ENCODE measurements at regions not wholly inside any gene's neighbourhood (a gene's known extent, or its start where the extent isn't known, plus 50 kb on each side); places are given as distances from the start of the nearest gene placed in this dataset.

DNA sequence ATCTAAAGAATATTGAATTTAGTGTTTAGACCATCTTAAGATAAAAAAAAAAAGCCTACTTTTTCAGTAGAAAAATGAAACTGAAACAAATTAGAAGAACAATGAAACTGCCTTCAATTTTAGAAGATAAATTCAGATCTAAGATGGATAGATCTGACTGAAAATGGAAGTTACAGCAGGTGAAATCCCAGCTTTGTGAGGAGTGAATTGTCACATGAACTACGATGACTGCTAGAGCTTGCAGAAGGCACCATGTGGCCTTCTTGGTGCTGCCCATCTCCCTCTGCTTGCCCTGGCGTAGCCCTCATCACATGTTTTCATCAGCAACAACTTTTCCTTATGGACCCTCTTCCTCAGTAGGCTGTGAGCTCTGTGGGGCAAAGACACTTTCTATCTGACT, 51.4 kb upstream of the EMCN start:
- no peaks in the 10 kb centered on the region for H3K4me1 ChIP-seq (ENCODE audit: control insufficient read depth in 1 of 2, insufficient read depth in 2 of 2, low read length in 2 of 2)
- no peak overlapping the region for H3K4me3 ChIP-seq (replicated peaks in 1 of 2; ENCODE audit: low read depth in 1 of 2, low read length in 2 of 2)
- H3K9me2 ChIP-seq (ENCODE audit: insufficient read depth) = no peaks in the 10 kb centered on the region
- H3K36me3 ChIP-seq (ENCODE audit: control insufficient read depth in 1 of 2, insufficient read depth in 2 of 2, low read length in 2 of 2) = no peaks in the 10 kb centered on the region
- DNase-seq (ENCODE audit: low read depth, low spot score) (no peak), ATAC-seq (no peak)
- H3K4me2 ChIP-seq (ENCODE audit: low read length) = no peak overlapping the region
- no peaks in the 10 kb centered on the region for H3K9me3 ChIP-seq (ENCODE audit: control insufficient read depth in 1 of 2, insufficient read depth in 1 of 2, low read depth in 1 of 2, low read length in 2 of 2)
- no peak overlapping the region for H2AFZ ChIP-seq (ENCODE audit: low read depth, low read length, poor library complexity, severe bottlenecking)
- TF ChIP-seq, protein P1, sequence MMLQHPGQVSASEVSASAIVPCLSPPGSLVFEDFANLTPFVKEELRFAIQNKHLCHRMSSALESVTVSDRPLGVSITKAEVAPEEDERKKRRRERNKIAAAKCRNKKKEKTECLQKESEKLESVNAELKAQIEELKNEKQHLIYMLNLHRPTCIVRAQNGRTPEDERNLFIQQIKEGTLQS (IDR thresholded peaks at IDR 0.05) = no peak
- TF ChIP-seq, protein P2, sequence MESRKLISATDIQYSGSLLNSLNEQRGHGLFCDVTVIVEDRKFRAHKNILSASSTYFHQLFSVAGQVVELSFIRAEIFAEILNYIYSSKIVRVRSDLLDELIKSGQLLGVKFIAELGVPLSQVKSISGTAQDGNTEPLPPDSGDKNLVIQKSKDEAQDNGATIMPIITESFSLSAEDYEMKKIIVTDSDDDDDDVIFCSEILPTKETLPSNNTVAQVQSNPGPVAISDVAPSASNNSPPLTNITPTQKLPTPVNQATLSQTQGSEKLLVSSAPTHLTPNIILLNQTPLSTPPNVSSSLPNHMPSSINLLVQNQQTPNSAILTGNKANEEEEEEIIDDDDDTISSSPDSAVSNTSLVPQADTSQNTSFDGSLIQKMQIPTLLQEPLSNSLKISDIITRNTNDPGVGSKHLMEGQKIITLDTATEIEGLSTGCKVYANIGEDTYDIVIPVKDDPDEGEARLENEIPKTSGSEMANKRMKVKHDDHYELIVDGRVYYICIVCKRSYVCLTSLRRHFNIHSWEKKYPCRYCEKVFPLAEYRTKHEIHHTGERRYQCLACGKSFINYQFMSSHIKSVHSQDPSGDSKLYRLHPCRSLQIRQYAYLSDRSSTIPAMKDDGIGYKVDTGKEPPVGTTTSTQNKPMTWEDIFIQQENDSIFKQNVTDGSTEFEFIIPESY (IDR thresholded peaks at IDR 0.05; ENCODE audit: extremely low read depth, insufficient replicate concordance, low read length) = no peak
- TF ChIP-seq TCF7L2 (IDR thresholded peaks at IDR 0.05; ENCODE audit: borderline replicate concordance, extremely low read depth, insufficient read depth, insufficient read length) = no peak
- POLR2A ChIA-PET = no interaction called here
- BruUV-seq (replicated peaks) = no TSS peak
- H3K27ac ChIP-seq (ENCODE audit: low read depth, low read length) = no peak overlapping the region
- no peak overlapping the region for H3K9ac ChIP-seq (ENCODE audit: low read length)
- no peaks in the 10 kb centered on the region for H3K79me2 ChIP-seq (ENCODE audit: insufficient read depth, low read length)
- RAD21 ChIA-PET (ENCODE audit: low non-redundant PET in 1 of 2, low total read pairs in 2 of 2, uncharacterized antibody in 2 of 2, unreplicated experiment in 2 of 2) = no interaction called here
- CTCF ChIA-PET = no interaction called here
- intact Hi-C loops (cut with micrococcal nuclease) = no loop called here
- H4K20me1 ChIP-seq (ENCODE audit: insufficient read depth) = no peaks in the 10 kb centered on the region
- H3K27me3 ChIP-seq (ENCODE audit: insufficient read depth, low read length) = no peaks in the 10 kb centered on the region
